Thoracic aorta (tissue), 2 donors: ENCODE measurements at regions not wholly inside any gene's neighbourhood (a gene's known extent, or its start where the extent isn't known, plus 50 kb on each side); places are given as distances from the start of the nearest gene placed in this dataset.

Experiments
- ATAC-seq: fragments of 150-250 bp; one replicate; pipeline ENCODE4 v1.8.0; 2017; ENCODE audit warnings: low read depth; ENCODE audit not compliant: insufficient number of reproducible peaks, low FRiP score
- DNase-seq: peaks from one replicate; pipeline ENCODE4 v3.0.0-alpha.2; 2020; ENCODE audit warnings: low spot score
- H3K27ac ChIP-seq, 2 donors: fragments of 200-600 bp; sonication (generic); 1 replicate in 1 of 2; 2 replicates in 1 of 2; pipeline ENCODE4 v1.5.1; 2016; ENCODE audit warnings: mild to moderate bottlenecking in 2 of 2, moderate library complexity in 2 of 2
- H3K27me3 ChIP-seq: fragments of 200-600 bp; sonication (generic); replicated peaks from 2 replicates; pipeline ENCODE4 v1.6.0; 2016; ENCODE audit warnings: mild to moderate bottlenecking; ENCODE audit not compliant: insufficient read depth
- H3K36me3 ChIP-seq: fragments of 200-600 bp; sonication (generic); one replicate; pipeline ENCODE4 v1.5.1; 2016
- H3K4me1 ChIP-seq, 2 donors: fragments of 200-600 bp; sonication (generic); 1 replicate in 1 of 2; 2 replicates in 1 of 2; pipeline versions ENCODE4 v1.5.1 to v1.6.0; 2016; ENCODE audit warnings: low read depth in 2 of 2, mild to moderate bottlenecking in 1 of 2; ENCODE audit not compliant: control insufficient read depth in 1 of 2
- H3K4me3 ChIP-seq: fragments of 200-600 bp; sonication (generic); 2 replicates; pipeline ENCODE4 v1.5.1; 2016; ENCODE audit warnings: mild to moderate bottlenecking
- H3K9me3 ChIP-seq: fragments of 200-600 bp; sonication (generic); 2 replicates; pipeline ENCODE4 v1.5.1; 2016
- CTCF ChIP-seq: fragments of 200-600 bp; sonication (generic); IDR thresholded peaks from one replicate; pipeline ENCODE4 v1.5.1; 2019; ENCODE audit warnings: antibody characterized with exemption

- Histone ChIP-seq H3K4me1 (no peaks in the 10 kb centered on the region), H3K4me3 (no peak overlapping the region), H3K27ac (no peak overlapping the region), H3K36me3 (no peaks in the 10 kb centered on the region), H3K27me3 (no peaks in the 10 kb centered on the region), H3K9me3 (peaks cover 5% of the 10 kb centered on the region)
- TF ChIP-seq CTCF = no peak
- ATAC-seq = no peak
- no peak for DNase-seq
Measured at GRCh38 chr5:125440905-125441304, 694.5 kb upstream of the ZNF608 start.

DNA sequence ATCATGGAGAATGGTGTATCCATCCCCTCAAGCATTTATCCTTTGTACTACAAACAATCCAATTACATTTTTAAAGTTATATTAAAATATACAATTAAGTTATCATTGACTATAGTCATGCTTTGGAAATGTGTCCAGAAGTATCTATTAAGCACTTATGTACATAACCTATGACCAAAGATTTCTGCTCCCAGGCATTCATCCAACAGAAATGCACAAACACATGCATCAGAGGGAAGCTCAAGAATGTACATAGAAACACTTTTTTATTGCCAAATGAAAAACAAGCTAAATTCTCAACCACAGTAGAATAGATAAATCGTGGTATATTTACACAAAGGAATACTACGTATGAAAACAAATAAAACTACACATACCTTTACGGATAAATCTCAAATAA is 700.5 kb upstream of the ZNF608 start:
- no peaks in the 10 kb centered on the region for H3K4me1 ChIP-seq
- no peaks in the 10 kb centered on the region for H3K36me3 ChIP-seq
- TF ChIP-seq CTCF = no peak
- H3K9me3 ChIP-seq = peaks cover 2% of the 10 kb centered on the region
- no peak overlapping the region for H3K4me3 ChIP-seq
- ATAC-seq = no peak
- DNase-seq = no peak
- H3K27ac ChIP-seq = no peak overlapping the region
- H3K27me3 ChIP-seq = no peaks in the 10 kb centered on the region

GRCh38 chr5:125450771-125451170 is 704.3 kb upstream of the ZNF608 start:
- Histone ChIP-seq H3K36me3 (no peaks in the 10 kb centered on the region), H3K27ac (no peak overlapping the region), H3K9me3 (no peaks in the 10 kb centered on the region), H3K4me1 (no peaks in the 10 kb centered on the region), H3K27me3 (no peaks in the 10 kb centered on the region), H3K4me3 (no peak overlapping the region)
- no peak for TF ChIP-seq CTCF
- DNase-seq (no peak), ATAC-seq (no peak)

- Histone ChIP-seq H3K27me3 (no peaks in the 10 kb centered on the region), H3K9me3 (no peaks in the 10 kb centered on the region), H3K36me3 (no peaks in the 10 kb centered on the region), H3K27ac (no peak overlapping the region), H3K4me1 (no peaks in the 10 kb centered on the region), H3K4me3 (no peak overlapping the region)
- DNase-seq (no peak), ATAC-seq (no peak)
- no peak for TF ChIP-seq CTCF
Measured at GRCh38 chr5:125451622-125452021, 705.2 kb upstream of the ZNF608 start.

GRCh38 chr5:125452991-125453390 is 706.6 kb upstream of the ZNF608 start:
- Histone ChIP-seq H3K4me1 (no peaks in the 10 kb centered on the region), H3K27ac (no peak overlapping the region), H3K4me3 (no peak overlapping the region), H3K27me3 (no peaks in the 10 kb centered on the region), H3K36me3 (no peaks in the 10 kb centered on the region), H3K9me3 (no peaks in the 10 kb centered on the region)
- no peak for TF ChIP-seq CTCF
- DNase-seq (no peak), ATAC-seq (no peak)
